HCT116 (cell line): ENCODE measurements at regions not wholly inside any gene's neighbourhood (a gene's known extent, or its start where the extent isn't known, plus 50 kb on each side); places are given as distances from the start of the nearest gene placed in this dataset.

ENCODE experiments used
- ATAC-seq: fragments of 200-7000 bp; cut with Tn5 transposase; 2 replicates; pipeline ENCODE4 v1.9.1; 2020; ENCODE audit warnings: mild to moderate bottlenecking, moderate library complexity
- BruUV-seq: library from RNA; stranded (reverse); fragments of 400-500 nt; replicated peaks from 2 replicates; lab custom pipeline; 2021; lab: Mats Ljungman, UMichigan
- CTCF ChIA-PET: fragments of 300-600 bp; sonication (Branson Sonifier 250); formaldehyde crosslinking; loops from one replicate; lab custom pipeline; 2021; ENCODE audit warnings: antibody characterized with exemption; lab: Charles Lee
- POLR2A ChIA-PET: fragments of 300-600, 350-600 bp; sonication (Branson Sonifier 250); formaldehyde crosslinking; loops from one replicate; lab custom pipeline; 2021; ENCODE audit warnings: antibody characterized with exemption; lab: Charles Lee
- RAD21 ChIA-PET, 2 experiments: fragments of 300-600 bp; sonication (Branson Sonifier 250); formaldehyde crosslinking; loops; one replicate each; lab custom pipeline; 2023; ENCODE audit warnings: low total read pairs in 2 of 2; ENCODE audit not compliant: uncharacterized antibody in 2 of 2, unreplicated experiment in 2 of 2, low non-redundant PET in 1 of 2; lab: Charles Lee
- DNase-seq: peaks from one replicate; pipeline ENCODE4 v3.0.0-alpha.2; 2010; ENCODE audit warnings: low read depth, low spot score
- H2AFZ ChIP-seq: fragments of 200-600 bp; shearing (Covaris generic), sonication (generic); 2 replicates; pipeline ENCODE4 v1.6.1; 2017; ENCODE audit warnings: low read depth, mixed run types, mixed read lengths, antibody characterized with exemption, low read length; ENCODE audit not compliant: poor library complexity, severe bottlenecking
- H3K27ac ChIP-seq: 2 replicates; pipeline ENCODE4 v1.5.1; 2012; ENCODE audit warnings: low read depth, low read length
- H3K27me3 ChIP-seq: fragments of 200-600 bp; sonication (generic); 2 replicates; pipeline ENCODE4 v1.6.1; 2016; ENCODE audit warnings: mixed run types, low read length, mixed read lengths; ENCODE audit not compliant: insufficient read depth
- H3K36me3 ChIP-seq, 2 experiments: fragments of 200-500 bp in 1 of 2; fragments of 200-600 bp in 1 of 2; sonication (Bioruptor generic) in 1 of 2; sonication (generic) in 1 of 2; 2 replicates each; pipeline versions ENCODE4 v1.5.1 to v1.6.1; 2014 to 2016; ENCODE audit warnings: low read length in 2 of 2, inconsistent platforms in 1 of 2, mixed read lengths in 1 of 2, mixed run types in 1 of 2; ENCODE audit not compliant: insufficient read depth in 2 of 2, control insufficient read depth in 1 of 2
- H3K4me1 ChIP-seq, 2 experiments: fragments of 200-600 bp in 1 of 2; sonication (generic) in 1 of 2; 2 replicates each; pipeline versions ENCODE4 v1.5.1 to v1.6.1; 2012 to 2017; ENCODE audit warnings: low read length in 2 of 2, inconsistent platforms in 1 of 2, mild to moderate bottlenecking in 1 of 2, mixed read lengths in 1 of 2, mixed run types in 1 of 2, moderate library complexity in 1 of 2; ENCODE audit not compliant: insufficient read depth in 2 of 2, control insufficient read depth in 1 of 2
- H3K4me2 ChIP-seq: fragments of 200-600 bp; sonication (generic); 2 replicates; pipeline ENCODE4 v1.6.1; 2017; ENCODE audit warnings: mixed run types, low read length, mixed read lengths
- H3K4me3 ChIP-seq, 2 experiments: fragments of 200-600 bp in 1 of 2; sonication (generic) in 1 of 2; replicated peaks in 1 of 2; 2 replicates each; pipeline ENCODE4 v1.5.1; 2011 to 2016; ENCODE audit warnings: low read length in 2 of 2, control low read depth in 1 of 2, low read depth in 1 of 2, mild to moderate bottlenecking in 1 of 2, mixed read lengths in 1 of 2, mixed run types in 1 of 2
- H3K79me2 ChIP-seq: fragments of 200-600 bp; sonication (generic); 2 replicates; pipeline ENCODE4 v1.6.1; 2017; ENCODE audit warnings: mild to moderate bottlenecking, mixed run types, low read length, moderate library complexity, mixed read lengths; ENCODE audit not compliant: insufficient read depth
- H3K9ac ChIP-seq: fragments of 200-600 bp; sonication (generic); 2 replicates; pipeline ENCODE4 v1.6.1; 2016; ENCODE audit warnings: low read length, mixed read lengths
- H3K9me2 ChIP-seq: fragments of 200-600 bp; sonication (generic), shearing (Covaris generic); 2 replicates; pipeline ENCODE4 v1.6.1; 2017; ENCODE audit warnings: mixed run types, mild to moderate bottlenecking, moderate library complexity; ENCODE audit not compliant: insufficient read depth
- H3K9me3 ChIP-seq, 2 experiments: fragments of 200-500 bp in 1 of 2; fragments of 200-600 bp in 1 of 2; sonication (Bioruptor generic) in 1 of 2; sonication (generic) in 1 of 2; 2 replicates each; pipeline ENCODE4 v1.6.1; 2014 to 2017; ENCODE audit warnings: low read length in 2 of 2, mixed read lengths in 2 of 2, inconsistent platforms in 1 of 2, low read depth in 1 of 2, mild to moderate bottlenecking in 1 of 2, mixed run types in 1 of 2, moderate library complexity in 1 of 2; ENCODE audit not compliant: control insufficient read depth in 1 of 2, insufficient read depth in 1 of 2
- H4K20me1 ChIP-seq: fragments of 200-600 bp; sonication (generic), shearing (Covaris generic); 2 replicates; pipeline ENCODE4 v1.6.1; 2017; ENCODE audit warnings: mixed run types, mild to moderate bottlenecking, moderate library complexity; ENCODE audit not compliant: insufficient read depth
- EGR1 ChIP-seq: IDR thresholded peaks from 2 replicates; pipeline ENCODE4 v1.6.1; 2012; ENCODE audit warnings: low read depth
- EZH2phosphoT487 ChIP-seq: fragments of 200-600 bp; IDR thresholded peaks from 2 replicates; pipeline ENCODE4 v1.6.1; 2018; ENCODE audit warnings: antibody characterized with exemption, borderline replicate concordance
- MAX ChIP-seq: IDR thresholded peaks from 2 replicates; pipeline ENCODE4 v1.6.1; 2012
- POLR2A ChIP-seq: IDR thresholded peaks from 2 replicates; pipeline ENCODE4 v1.7.0; 2011; ENCODE audit warnings: borderline replicate concordance; ENCODE audit not compliant: insufficient read depth, insufficient read length; ENCODE audit errors: extremely low read depth
- REST ChIP-seq: IDR thresholded peaks from 2 replicates; pipeline ENCODE4 v1.6.1; 2012; ENCODE audit warnings: low read depth
- SIN3A ChIP-seq: IDR thresholded peaks from 2 replicates; pipeline ENCODE4 v1.6.1; 2012; ENCODE audit warnings: low read depth
- SP1 ChIP-seq: IDR thresholded peaks from 2 replicates; pipeline ENCODE4 v1.6.1; 2012; ENCODE audit warnings: low read depth
- ZNF274 ChIP-seq: fragments of 200-500 bp; sonication (Bioruptor generic); IDR thresholded peaks from 2 replicates; pipeline ENCODE4 v1.6.1; 2014; ENCODE audit warnings: mild to moderate bottlenecking, low read depth, low read length, inconsistent platforms
- intact Hi-C: fragments of 100-400 bp; cut with micrococcal nuclease; formaldehyde crosslinking; loops from 2 replicates; pipeline ENCODE4 v1.10.0; 2022

- RAD21 ChIA-PET, result no interaction called here
- no peak for DNase-seq
- no peak overlapping the region for H2AFZ ChIP-seq
- no peaks in the 10 kb centered on the region for H3K79me2 ChIP-seq
- no peaks in the 10 kb centered on the region for H3K9me3 ChIP-seq
- no peak for ATAC-seq
- H3K4me3 ChIP-seq, result no peak overlapping the region
- no peak overlapping the region for H3K27ac ChIP-seq
- TF ChIP-seq SP1 (no peak), EZH2phosphoT487 (no peak), ZNF274 (no peak), MAX (no peak), REST (no peak), SIN3A (no peak), POLR2A (no peak), EGR1 (no peak)
- CTCF ChIA-PET, result interaction anchor here (1.5 kb wide), 1 partner anchor 26 kb away, joined by 3 read pairs; no protein-coding TSS in a partner anchor
- POLR2A ChIA-PET, result no interaction called here
- H3K4me1 ChIP-seq, result no peaks in the 10 kb centered on the region
- no peaks in the 10 kb centered on the region for H3K27me3 ChIP-seq
- H4K20me1 ChIP-seq, result no peaks in the 10 kb centered on the region
- intact Hi-C loops, result no loop called here
- BruUV-seq, result no TSS peak
- no peak overlapping the region for H3K9ac ChIP-seq
- no peaks in the 10 kb centered on the region for H3K36me3 ChIP-seq
- no peaks in the 10 kb centered on the region for H3K9me2 ChIP-seq
- no peak overlapping the region for H3K4me2 ChIP-seq
Measured at GRCh38 chr10:47179291-47179647, 120.7 kb upstream of the GDF10 start.
